ENCODE measurements at regions not wholly inside any gene's neighbourhood (a gene's known extent, or its start where the extent isn't known, plus 50 kb on each side); places are given as distances from the start of the nearest gene placed in this dataset.

DNA sequence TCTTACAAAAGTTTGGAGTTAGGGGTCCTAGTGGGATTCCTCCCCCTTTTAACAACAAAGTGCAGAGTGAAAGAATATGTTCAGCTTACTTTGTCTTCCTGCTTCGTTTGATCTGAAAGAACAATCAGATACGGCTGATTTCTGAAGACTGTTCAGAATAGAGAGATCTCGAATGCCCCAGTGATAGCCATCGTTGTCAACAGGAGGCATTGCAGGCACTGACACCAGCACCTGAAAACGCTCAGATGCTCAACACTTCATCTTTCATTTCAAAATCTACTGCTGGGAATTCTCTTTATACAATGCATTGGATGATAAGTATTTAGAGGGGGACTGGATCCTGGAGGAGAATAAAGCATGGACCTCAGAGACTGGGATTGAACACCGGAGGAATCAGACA is 186.3 kb upstream of the TENM3 start:
- TF ChIP-seq ZNF274 (IDR thresholded peaks at IDR 0.05; ENCODE audit: low read depth, low read length): no peak
- no peak for TF ChIP-seq SUZ12 (IDR thresholded peaks at IDR 0.05; ENCODE audit: extremely low read depth, insufficient read depth, insufficient read length)

All from NT2/D1 (cell line).